ENCODE measurements at regions not wholly inside any gene's neighbourhood (a gene's known extent, or its start where the extent isn't known, plus 50 kb on each side); places are given as distances from the start of the nearest gene placed in this dataset.
A peak's percentile ranks its signal among the peaks of the same experiment; 100 is the strongest.

- Histone ChIP-seq H3K4me3 (ENCODE audit: control insufficient read depth in 2 of 3, extremely low read depth in 1 of 3, insufficient read depth in 2 of 3, low read depth in 1 of 3, low read length in 3 of 3) (no peak overlapping the region), H3K4me2 (ENCODE audit: control insufficient read depth, extremely low read depth, insufficient read depth, low read depth, low read length) (no peak overlapping the region), H3K9me1 (ENCODE audit: control insufficient read depth, extremely low read depth, insufficient read depth, low read length) (no peaks in the 10 kb centered on the region), H3K36me3 (ENCODE audit: control insufficient read depth in 2 of 2, extremely low read depth in 1 of 2, insufficient read depth in 2 of 2, low read length in 2 of 2) (no peaks in the 10 kb centered on the region), H3K4me1 (ENCODE audit: control insufficient read depth, extremely low read depth, insufficient read depth, low read length) (peaks cover 23% of the 10 kb centered on the region), H3K9ac (ENCODE audit: control insufficient read depth, extremely low read depth, insufficient read depth, low read length) (no peak overlapping the region), H2AFZ (ENCODE audit: control insufficient read depth, low read length) (no peak overlapping the region), H3K27me3 (ENCODE audit: control insufficient read depth, extremely low read depth, insufficient read depth, low read length) (no peaks in the 10 kb centered on the region), H3K79me2 (ENCODE audit: control insufficient read depth, insufficient read depth, low read length) (no peaks in the 10 kb centered on the region), H3K27ac (ENCODE audit: control insufficient read depth, insufficient read depth, low read length) (no peak overlapping the region), H4K20me1 (ENCODE audit: control insufficient read depth, extremely low read depth, insufficient read depth, low read length) (no peaks in the 10 kb centered on the region), H3K9me3 (ENCODE audit: control insufficient read depth, low read depth, low read length) (no peaks in the 10 kb centered on the region)
- FAIRE-seq (no peak), DNase-seq (ENCODE audit: low read depth, low spot score) (no peak)
- no peak for TF ChIP-seq CTCF (optimal IDR thresholded peaks at IDR 0.05 in 1 of 3, IDR thresholded peaks at IDR 0.05 in 1 of 3, conservative IDR thresholded peaks at IDR 0.05 in 1 of 3; ENCODE audit: extremely low read depth in 1 of 3, insufficient read depth in 2 of 3, low read length in 3 of 3)
- no peak for TF ChIP-seq EZH2 (IDR thresholded peaks at IDR 0.05; ENCODE audit: low read length)
- dilution Hi-C loops (cut with MboI; ENCODE audit: extremely low pct_ligation_motif_present, low sequenced_read_pairs) = no loop called here
Observed at GRCh38 chr5:56482363-56482762, 249.2 kb upstream of the ANKRD55 start.

GRCh38 chr5:56481428-56482357 lies 248.6 kb upstream of the ANKRD55 start:
- dilution Hi-C loops (cut with MboI; ENCODE audit: extremely low pct_ligation_motif_present, low sequenced_read_pairs) = no loop called here
- DNase-seq (ENCODE audit: low read depth, low spot score) = no peak
- peak overlapping the region; percentile 30 for H3K27ac ChIP-seq (ENCODE audit: control insufficient read depth, insufficient read depth, low read length)

More at GRCh38 chr5:56481428-56482357, 248.6 kb upstream of the ANKRD55 start:
- Histone ChIP-seq H3K4me1 (ENCODE audit: control insufficient read depth, extremely low read depth, insufficient read depth, low read length) (peaks cover 23% of the 10 kb centered on the region), H3K4me2 (ENCODE audit: control insufficient read depth, extremely low read depth, insufficient read depth, low read depth, low read length) (peak overlapping the region; percentile 97), H4K20me1 (ENCODE audit: control insufficient read depth, extremely low read depth, insufficient read depth, low read length) (no peaks in the 10 kb centered on the region), H3K79me2 (ENCODE audit: control insufficient read depth, insufficient read depth, low read length) (no peaks in the 10 kb centered on the region), H3K36me3 (ENCODE audit: control insufficient read depth in 2 of 2, extremely low read depth in 1 of 2, insufficient read depth in 2 of 2, low read length in 2 of 2) (no peaks in the 10 kb centered on the region), H3K9me3 (ENCODE audit: control insufficient read depth, low read depth, low read length) (no peaks in the 10 kb centered on the region), H2AFZ (ENCODE audit: control insufficient read depth, low read length) (peak overlapping the region; percentile 96), H3K9me1 (ENCODE audit: control insufficient read depth, extremely low read depth, insufficient read depth, low read length) (no peaks in the 10 kb centered on the region), H3K27me3 (ENCODE audit: control insufficient read depth, extremely low read depth, insufficient read depth, low read length) (no peaks in the 10 kb centered on the region), H3K9ac (ENCODE audit: control insufficient read depth, extremely low read depth, insufficient read depth, low read length) (peak overlapping the region; percentile 68), H3K4me3 (ENCODE audit: control insufficient read depth in 2 of 3, extremely low read depth in 1 of 3, insufficient read depth in 2 of 3, low read depth in 1 of 3, low read length in 3 of 3) (peak overlapping the region; percentile 34 to 79 (median 66))
- TF ChIP-seq EZH2 (IDR thresholded peaks at IDR 0.05; ENCODE audit: low read length) = no peak
- peak; percentile 8 to 28 (median 21) for TF ChIP-seq CTCF (optimal IDR thresholded peaks at IDR 0.05 in 1 of 3, IDR thresholded peaks at IDR 0.05 in 1 of 3, conservative IDR thresholded peaks at IDR 0.05 in 1 of 3; ENCODE audit: extremely low read depth in 1 of 3, insufficient read depth in 2 of 3, low read length in 3 of 3)
- FAIRE-seq = peak; percentile 41
